ENCODE measurements at regions not wholly inside any gene's neighbourhood (a gene's known extent, or its start where the extent isn't known, plus 50 kb on each side); places are given as distances from the start of the nearest gene placed in this dataset.
"Not testable (repeated sequence)": the region's sequence is repeated elsewhere in the genome, so short reads cannot be mapped to it uniquely, and the experiment has no call there.

GRCh38 chr1:240722788-240723187, 110.8 kb upstream of the GREM2 start:
- no peak for DNase-seq (ENCODE audit: low spot score)

- DNase-seq (ENCODE audit: low spot score) = no peak
Observed at GRCh38 chr1:240720976-240721375, 109.0 kb upstream of the GREM2 start.

- no peak for DNase-seq (ENCODE audit: low spot score)
Observed at GRCh38 chr1:240719953-240720700, 108.2 kb upstream of the GREM2 start.

DNA sequence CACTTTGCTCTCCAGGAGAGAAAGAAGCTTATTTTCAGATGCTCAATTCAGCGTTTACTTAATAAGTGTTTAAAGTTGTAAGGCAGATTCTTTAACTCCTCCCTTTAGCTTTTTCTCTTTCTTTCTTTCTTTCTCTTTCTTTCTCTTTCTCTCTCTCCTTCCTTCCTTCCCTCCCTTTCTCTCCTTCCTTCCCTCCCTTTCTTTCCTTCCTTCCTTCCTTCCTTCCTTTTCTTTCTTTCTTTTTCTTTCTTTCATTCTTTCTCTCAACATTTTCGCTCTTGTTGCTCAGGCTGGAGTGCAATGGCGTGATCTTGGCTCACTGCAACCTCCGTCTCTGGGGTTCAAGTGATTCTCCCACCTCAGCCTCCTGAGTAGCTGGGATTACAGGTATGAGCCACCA, 104.6 kb upstream of the GREM2 start:
- not testable (repeated sequence) for DNase-seq (ENCODE audit: low spot score)

GRCh38 chr1:240714568-240715292, 102.8 kb upstream of the GREM2 start:
- no peak for DNase-seq (ENCODE audit: low spot score)

DNA sequence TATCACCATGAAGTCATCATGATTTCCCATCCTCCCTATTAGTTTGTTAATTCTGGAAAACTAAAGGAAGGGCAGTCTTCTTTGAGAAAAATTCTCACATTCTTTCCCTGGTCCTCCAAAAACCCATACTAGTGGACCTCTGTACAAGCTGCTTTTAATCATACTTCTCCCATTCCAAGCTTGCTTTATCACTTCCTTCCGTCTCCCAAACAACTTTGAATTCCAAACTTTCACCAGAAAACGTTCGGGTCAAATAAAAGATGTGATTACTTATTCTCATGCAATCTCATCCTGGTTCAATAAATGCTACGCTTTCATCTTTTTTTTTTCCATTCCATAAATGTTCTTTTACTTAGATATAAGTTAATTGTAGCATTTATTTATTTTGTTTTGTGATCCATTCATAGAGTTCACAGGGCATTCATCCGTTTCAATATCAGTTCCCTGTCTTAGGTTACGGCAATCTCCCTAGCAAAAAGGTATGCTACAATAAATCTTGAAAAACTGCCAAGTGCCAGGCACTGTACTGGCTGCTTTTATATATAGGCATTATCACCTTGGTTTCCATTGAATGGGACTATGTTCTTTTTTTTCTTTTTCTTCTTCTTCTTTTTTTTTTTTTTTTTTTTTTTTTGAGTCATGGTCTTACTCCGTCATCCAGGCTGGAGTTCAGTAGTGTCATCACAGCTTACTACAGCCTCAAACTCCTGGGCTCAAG, 100.2 kb upstream of the GREM2 start:
- DNase-seq (ENCODE audit: low spot score) = no peak

DNA sequence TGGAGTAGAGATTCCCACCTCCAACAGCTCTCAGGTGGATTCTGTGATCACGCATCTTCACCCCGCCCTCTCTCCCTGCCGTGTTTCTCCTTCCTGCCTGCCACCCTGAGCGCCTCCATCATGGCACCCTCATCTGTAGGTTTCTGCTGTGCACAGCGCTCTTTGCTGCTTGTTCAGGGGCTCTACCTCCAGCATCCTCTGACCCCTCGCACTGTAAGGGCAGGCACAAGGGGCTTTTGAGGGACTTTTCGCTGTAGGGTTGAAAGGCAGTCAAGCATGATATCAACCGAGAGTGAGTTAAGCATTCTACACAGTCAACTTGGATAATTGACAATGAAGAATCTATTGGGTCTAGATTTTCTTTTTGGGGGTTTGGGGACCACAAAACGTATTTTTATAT, 99.1 kb upstream of the GREM2 start:
- DNase-seq (ENCODE audit: low spot score) = no peak

DNA sequence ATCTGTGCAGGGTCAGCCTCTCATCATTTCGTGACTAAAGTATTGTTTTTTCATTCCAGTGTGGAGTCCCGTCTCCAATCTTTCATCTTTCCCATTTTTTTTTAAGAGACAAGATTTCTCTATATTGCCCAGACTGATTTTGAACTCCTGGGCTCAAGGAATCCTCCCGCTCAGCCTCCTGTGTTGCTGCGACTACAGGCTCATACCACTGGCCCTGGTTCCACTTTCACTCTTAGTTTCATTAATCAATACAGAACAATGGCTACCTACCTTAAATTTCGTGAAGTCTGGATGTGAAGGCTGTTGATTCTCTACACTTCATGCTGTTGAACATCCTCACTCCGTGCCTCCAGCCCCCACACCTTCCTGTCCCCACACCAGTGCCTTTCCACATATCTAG, 97.7 kb upstream of the GREM2 start:
- no peak for DNase-seq (ENCODE audit: low spot score)

- DNase-seq (ENCODE audit: low spot score) = no peak
Observed at GRCh38 chr1:240706150-240706935, 94.4 kb upstream of the GREM2 start.

DNA sequence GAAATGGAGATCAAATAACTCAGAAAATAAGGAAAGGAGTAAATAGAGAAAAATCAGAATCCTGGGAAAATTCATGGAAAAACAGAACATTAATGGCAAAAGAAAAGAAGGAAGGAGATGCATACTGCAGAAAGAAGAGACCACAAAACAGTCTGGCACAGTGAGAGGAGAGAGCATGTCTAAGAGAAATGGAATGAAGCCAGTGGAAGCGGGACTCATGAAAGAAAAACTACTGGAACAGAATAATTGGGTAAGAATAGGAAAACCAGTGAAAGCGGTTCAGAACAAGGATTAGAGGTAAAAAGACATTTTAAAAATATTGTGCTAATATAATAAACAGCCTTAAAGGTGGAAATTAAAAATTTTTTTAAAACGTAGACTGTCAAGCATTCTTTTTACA, 93.6 kb upstream of the GREM2 start:
- DNase-seq (ENCODE audit: low spot score) = no peak

DNA sequence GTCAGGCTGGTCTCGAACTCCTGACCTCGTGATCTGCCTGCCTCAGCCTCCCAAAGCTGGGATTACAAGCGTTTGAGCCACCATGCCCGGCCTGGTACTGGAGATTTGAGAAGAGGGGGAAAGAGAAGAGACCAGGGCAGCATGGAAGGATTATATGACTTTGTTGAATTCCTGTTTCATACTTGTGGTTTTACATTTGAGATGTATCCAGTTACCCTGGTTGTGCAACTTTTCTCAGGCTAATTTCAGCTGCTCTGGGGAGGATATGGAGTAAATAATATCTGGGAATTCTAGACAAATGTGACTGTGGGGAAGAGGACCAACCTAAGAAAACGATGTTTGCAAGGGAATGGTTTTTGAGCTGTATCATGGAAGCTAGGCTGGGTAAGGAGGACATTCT, 89.5 kb upstream of the GREM2 start:
- no peak for DNase-seq (ENCODE audit: low spot score)

GRCh38 chr1:240695416-240695815, 83.5 kb upstream of the GREM2 start:
- no peak for DNase-seq (ENCODE audit: low spot score)

- no peak for DNase-seq (ENCODE audit: low spot score)
Observed at GRCh38 chr1:240693844-240694243, 81.9 kb upstream of the GREM2 start.

- DNase-seq (ENCODE audit: low spot score) = no peak
Observed at GRCh38 chr1:240693036-240693435, 81.1 kb upstream of the GREM2 start.

GRCh38 chr1:240691909-240692705, 80.2 kb upstream of the GREM2 start:
- peak; percentile 75 for DNase-seq (ENCODE audit: low spot score)

DNA sequence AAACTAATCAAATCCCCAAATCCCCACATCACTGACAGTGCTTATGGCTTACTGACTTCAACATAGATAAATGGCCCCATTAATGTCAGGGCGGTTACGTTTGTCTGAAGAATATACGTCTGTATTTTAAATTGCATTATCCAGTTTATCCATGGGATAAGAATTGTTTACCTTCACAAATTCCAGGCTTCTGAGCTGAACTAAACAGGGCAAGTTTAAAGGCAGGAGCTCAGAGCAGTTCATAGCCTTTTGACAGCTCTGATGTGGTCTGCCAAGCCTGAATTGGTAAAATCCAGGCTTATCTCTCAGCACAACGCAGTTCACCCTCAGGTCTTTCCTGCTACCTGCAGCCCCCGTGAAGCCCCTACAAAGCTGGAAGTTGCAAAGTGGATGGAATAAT, 79.5 kb upstream of the GREM2 start:
- no peak for DNase-seq (ENCODE audit: low spot score)

GRCh38 chr1:240687820-240688219, 75.9 kb upstream of the GREM2 start:
- no peak for DNase-seq (ENCODE audit: low spot score)

- DNase-seq (ENCODE audit: low spot score) = no peak
Observed at GRCh38 chr1:240683576-240683975, 71.6 kb upstream of the GREM2 start.

DNA sequence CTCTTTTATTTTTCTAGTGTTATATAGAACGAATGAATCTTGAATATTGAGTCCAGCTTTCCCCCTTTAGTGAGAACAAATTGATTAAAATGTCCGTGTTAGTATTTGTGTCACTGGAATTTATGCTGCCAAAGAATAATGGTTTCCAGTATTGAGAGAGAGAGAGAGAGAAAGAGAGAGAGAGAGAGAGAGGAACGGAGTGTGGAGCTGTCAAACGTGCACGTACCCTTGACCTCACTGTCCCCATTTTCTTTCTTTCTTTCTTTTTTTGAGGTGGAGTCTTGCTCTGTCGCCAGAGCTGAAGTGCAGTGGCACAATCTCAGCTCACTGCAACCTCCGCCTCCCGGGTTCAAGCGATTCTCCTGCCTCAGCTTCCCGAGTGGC, 70.9 kb upstream of the GREM2 start:
- DNase-seq (ENCODE audit: low spot score) = no peak

DNA sequence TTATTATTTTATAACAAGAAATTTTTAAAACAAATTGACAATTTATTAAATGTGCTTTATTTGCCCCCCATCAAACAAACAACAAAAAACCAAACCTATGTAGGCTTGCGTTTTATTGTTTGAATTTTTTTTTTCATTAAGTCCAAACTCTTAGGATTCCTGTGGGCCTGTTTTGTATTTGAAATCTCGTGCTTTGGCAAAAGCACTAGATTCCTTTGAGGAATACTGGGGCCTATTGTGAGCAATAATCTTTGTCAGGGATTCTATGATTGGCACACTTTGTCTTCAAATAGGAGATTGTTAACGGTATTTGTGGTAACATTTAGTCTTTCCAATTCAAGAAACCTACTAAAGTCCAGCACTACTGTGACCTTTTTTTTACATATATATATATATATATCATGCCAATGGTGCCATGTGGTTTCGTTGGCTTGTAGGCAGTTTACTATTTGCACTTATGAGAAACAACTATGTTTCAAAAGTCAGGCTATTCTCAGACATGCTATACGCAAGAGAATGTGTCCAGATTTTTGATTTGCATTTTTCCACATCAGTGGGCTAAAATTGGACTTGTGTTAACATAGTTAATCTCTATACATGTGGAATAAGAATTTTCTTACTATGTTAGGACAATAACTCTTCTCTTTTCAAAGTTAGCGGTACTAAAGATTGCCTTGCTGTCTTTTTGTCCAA, 70.4 kb upstream of the GREM2 start:
- no peak for DNase-seq (ENCODE audit: low spot score)
